GM12864 (cell line): ENCODE measurements at regions not wholly inside any gene's neighbourhood (a gene's known extent, or its start where the extent isn't known, plus 50 kb on each side); places are given as distances from the start of the nearest gene placed in this dataset.

Source experiments
- DNase-seq: peaks from one replicate; pipeline ENCODE4 v3.0.0-alpha.2; 2011; ENCODE audit warnings: low read depth
- H3K4me3 ChIP-seq: 2 replicates; pipeline ENCODE4 v1.5.1; 2011; ENCODE audit warnings: mild to moderate bottlenecking, low read depth, low read length, control low read depth
- TF ChIP-seq, protein P1 (sequence below): IDR thresholded peaks from 2 replicates; pipeline ENCODE4 v1.5.1; 2011; ENCODE audit warnings: low read depth, mild to moderate bottlenecking, moderate library complexity, low read length, control low read depth, inconsistent platforms; ENCODE audit errors: missing control alignments

- TF ChIP-seq, protein P1, sequence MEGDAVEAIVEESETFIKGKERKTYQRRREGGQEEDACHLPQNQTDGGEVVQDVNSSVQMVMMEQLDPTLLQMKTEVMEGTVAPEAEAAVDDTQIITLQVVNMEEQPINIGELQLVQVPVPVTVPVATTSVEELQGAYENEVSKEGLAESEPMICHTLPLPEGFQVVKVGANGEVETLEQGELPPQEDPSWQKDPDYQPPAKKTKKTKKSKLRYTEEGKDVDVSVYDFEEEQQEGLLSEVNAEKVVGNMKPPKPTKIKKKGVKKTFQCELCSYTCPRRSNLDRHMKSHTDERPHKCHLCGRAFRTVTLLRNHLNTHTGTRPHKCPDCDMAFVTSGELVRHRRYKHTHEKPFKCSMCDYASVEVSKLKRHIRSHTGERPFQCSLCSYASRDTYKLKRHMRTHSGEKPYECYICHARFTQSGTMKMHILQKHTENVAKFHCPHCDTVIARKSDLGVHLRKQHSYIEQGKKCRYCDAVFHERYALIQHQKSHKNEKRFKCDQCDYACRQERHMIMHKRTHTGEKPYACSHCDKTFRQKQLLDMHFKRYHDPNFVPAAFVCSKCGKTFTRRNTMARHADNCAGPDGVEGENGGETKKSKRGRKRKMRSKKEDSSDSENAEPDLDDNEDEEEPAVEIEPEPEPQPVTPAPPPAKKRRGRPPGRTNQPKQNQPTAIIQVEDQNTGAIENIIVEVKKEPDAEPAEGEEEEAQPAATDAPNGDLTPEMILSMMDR = no peak
- DNase-seq = no peak
- no peak overlapping the region for H3K4me3 ChIP-seq
These were observed 774.1 kb downstream of the LIG4 start for GRCh38 chr13:107441279-107441678.

- TF ChIP-seq, protein P1 = no peak
- H3K4me3 ChIP-seq = no peak overlapping the region
- no peak for DNase-seq
These were observed 777.1 kb downstream of the LIG4 start for GRCh38 chr13:107438251-107438650.

- TF ChIP-seq, protein P1 = no peak
- no peak overlapping the region for H3K4me3 ChIP-seq
- no peak for DNase-seq
These were observed 781.0 kb downstream of the LIG4 start for GRCh38 chr13:107434347-107434746.

DNA sequence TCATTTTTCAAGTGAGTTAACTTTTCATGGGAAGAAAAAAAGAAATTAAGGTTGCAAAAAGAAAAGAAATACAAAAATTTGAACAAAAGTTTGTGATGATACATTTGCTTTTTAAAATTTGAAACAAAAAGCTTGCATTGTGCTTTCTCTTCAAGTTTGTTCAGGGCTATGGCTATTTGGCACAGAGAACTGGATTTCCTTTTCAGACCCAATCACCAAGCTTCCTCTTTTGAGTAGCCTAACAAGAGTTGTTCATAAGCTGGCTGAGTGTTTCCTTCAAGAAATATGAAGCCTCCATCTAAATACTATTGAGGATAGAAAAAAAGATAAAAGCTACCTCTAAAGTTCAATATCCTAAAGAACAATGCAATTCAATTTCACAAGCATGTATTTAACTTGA, 787.8 kb downstream of the LIG4 start:
- H3K4me3 ChIP-seq = no peak overlapping the region
- TF ChIP-seq, protein P1 = no peak
- no peak for DNase-seq

DNA sequence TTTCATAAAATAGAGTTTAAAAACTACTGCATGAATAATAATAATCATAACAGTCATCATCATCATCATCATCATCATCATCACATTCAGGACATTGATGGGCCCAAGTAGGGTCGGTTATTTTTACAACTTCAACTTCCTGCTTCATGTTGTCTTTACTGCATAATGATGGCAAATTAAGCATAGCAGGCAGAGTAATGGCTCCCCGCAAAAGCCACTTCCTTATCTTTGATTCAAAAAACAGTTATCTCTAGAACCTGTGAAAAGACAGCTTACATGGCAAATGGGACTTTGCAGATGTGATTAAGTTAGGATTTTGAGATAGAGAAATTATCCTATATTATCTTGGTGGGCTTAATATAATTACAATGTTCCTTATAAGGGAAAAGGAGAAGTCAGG, 792.9 kb downstream of the LIG4 start:
- TF ChIP-seq, protein P1 = no peak
- H3K4me3 ChIP-seq = no peak overlapping the region
- DNase-seq = no peak

DNA sequence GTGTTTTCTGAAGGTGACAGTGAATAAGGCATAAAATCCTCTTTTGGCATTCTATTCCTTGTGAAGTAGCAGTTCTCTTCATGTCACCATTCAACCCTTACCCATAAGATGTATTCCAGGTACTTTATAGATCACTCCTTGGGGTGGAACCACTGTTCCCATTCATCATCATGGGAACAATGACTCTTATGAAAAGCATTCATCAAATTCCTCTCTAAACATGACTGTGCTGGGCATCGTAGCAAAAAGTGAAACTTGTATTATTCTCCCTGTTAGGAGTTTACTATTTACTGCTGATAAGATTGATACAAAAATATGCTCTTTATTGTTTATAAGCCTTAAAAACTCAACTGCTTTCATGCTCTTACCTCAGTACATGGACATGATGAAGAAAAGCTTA, 793.4 kb downstream of the LIG4 start:
- no peak for DNase-seq
- no peak overlapping the region for H3K4me3 ChIP-seq
- TF ChIP-seq, protein P1 = no peak

- H3K4me3 ChIP-seq = no peak overlapping the region
- TF ChIP-seq, protein P1 = no peak
- DNase-seq = no peak
These were observed 794.3 kb downstream of the LIG4 start for GRCh38 chr13:107421028-107421427.
